ENCODE measurements at regions not wholly inside any gene's neighbourhood (a gene's known extent, or its start where the extent isn't known, plus 50 kb on each side); places are given as distances from the start of the nearest gene placed in this dataset.

- no peak overlapping the region for H3K4me3 ChIP-seq
- no peak overlapping the region for H3K27ac ChIP-seq
- no peak for DNase-seq (ENCODE audit: low spot score)
- no peak for TF ChIP-seq CTCF (IDR thresholded peaks at IDR 0.05)
These were observed 435.9 kb downstream of the TSN start for GRCh38 chr2:122191331-122191730.

DNA sequence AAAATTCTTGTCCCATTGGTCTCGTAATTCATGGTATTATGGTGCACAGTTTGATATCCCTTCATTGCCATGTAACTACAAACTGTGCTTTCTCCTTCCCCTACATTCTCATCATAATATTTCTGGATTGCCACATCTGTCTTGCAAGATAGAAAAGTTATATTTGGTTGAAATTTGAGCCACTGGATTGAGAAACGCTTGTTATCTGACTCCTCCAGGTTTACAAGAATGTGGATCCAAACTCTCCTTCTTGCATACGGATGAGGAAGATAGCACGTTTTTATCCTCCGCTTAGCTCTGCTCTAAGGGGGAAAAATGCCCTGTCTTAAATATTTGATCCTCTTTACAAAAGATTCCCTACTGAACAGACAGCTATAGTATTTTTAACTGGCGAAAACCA is 438.2 kb downstream of the TSN start:
- no peak overlapping the region for H3K27ac ChIP-seq
- no peak overlapping the region for H3K4me3 ChIP-seq
- DNase-seq (ENCODE audit: low spot score), result no peak
- no peak for TF ChIP-seq CTCF (IDR thresholded peaks at IDR 0.05)

- H3K27ac ChIP-seq, result no peak overlapping the region
- DNase-seq (ENCODE audit: low spot score), result no peak
- H3K4me3 ChIP-seq, result no peak overlapping the region
- TF ChIP-seq CTCF (IDR thresholded peaks at IDR 0.05), result no peak
These were observed 439.1 kb downstream of the TSN start for GRCh38 chr2:122194546-122194945.

DNA sequence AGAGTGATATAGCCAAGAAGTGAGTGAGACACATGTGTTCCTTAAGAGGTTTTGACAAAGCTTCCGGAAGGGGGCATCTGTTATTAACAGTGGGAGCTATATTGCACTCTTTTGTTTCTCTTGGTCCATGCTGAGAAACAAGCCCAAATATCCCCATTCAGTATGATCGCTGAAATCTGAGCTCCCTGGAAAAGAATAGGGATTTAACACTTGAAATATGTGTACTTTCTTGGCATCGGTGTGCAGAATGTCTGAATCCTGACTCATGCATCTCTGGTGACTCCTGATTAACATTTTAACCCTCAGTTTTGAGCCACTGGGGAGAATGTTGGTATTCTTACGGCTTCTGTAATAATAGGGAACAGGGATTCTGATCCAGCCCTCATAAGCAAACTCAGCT is 448.1 kb downstream of the TSN start:
- no peak overlapping the region for H3K27ac ChIP-seq
- no peak for DNase-seq (ENCODE audit: low spot score)
- no peak for TF ChIP-seq CTCF (IDR thresholded peaks at IDR 0.05)

DNA sequence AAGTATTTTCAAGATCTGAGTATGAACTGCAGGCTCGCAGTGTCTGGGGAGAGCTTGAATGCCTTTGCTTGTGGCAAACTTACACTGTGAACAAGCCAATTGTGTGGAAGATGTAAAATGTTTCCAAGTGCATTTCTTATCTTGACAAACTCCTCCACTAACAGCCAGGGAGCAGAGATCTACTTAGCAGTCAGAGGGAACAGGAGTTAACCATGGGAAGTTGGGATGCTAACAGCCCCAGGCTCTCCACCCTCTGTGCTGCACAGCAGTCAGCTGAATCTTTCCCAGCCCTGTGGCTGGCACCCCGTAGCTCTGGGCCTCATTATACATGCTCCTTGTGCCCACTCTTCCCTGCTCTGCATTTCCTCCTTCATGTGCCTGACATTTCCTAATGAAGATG is 450.2 kb downstream of the TSN start:
- Histone ChIP-seq H3K27ac (no peak overlapping the region), H3K4me3 (no peak overlapping the region)
- no peak for TF ChIP-seq CTCF (IDR thresholded peaks at IDR 0.05)
- DNase-seq (ENCODE audit: low spot score), result no peak

More for the DNA sequence above, 448.1 kb downstream of the TSN start:
- H3K4me3 ChIP-seq, result peak overlapping the region; percentile 3

GRCh38 chr2:122206101-122206500 is 450.6 kb downstream of the TSN start:
- Histone ChIP-seq H3K4me3 (no peak overlapping the region), H3K27ac (no peak overlapping the region)
- TF ChIP-seq CTCF (IDR thresholded peaks at IDR 0.05), result no peak
- DNase-seq (ENCODE audit: low spot score), result no peak

DNA sequence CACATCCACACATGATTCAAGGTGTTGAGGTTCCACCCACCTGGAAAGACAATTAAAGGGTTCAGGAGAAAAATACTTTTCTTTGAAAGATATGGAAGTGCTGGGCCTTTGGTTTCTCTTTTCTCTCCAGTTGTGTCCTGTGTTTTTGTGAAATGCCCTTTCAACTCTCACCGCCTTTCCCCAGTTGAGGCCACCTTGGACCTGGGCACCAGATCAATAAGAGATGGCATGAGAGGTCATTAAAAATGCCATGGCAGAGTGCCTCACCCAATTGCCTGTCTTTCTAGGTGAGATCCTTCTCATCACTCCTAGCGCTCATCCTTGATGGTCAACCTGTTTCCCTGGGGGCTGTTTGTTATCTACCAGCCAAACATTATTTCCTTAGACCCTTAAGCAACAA is 453.9 kb downstream of the TSN start:
- Histone ChIP-seq H3K4me3 (no peak overlapping the region), H3K27ac (no peak overlapping the region)
- no peak for DNase-seq (ENCODE audit: low spot score)
- no peak for TF ChIP-seq CTCF (IDR thresholded peaks at IDR 0.05)
